ENCODE measurements at regions not wholly inside any gene's neighbourhood (a gene's known extent, or its start where the extent isn't known, plus 50 kb on each side); places are given as distances from the start of the nearest gene placed in this dataset.

- no peak overlapping the region for H3K27ac ChIP-seq
- no peak for TF ChIP-seq CTCF (IDR thresholded peaks at IDR 0.05)
- TF ChIP-seq ZFX (IDR thresholded peaks at IDR 0.05; ENCODE audit: borderline replicate concordance) = no peak
Measured at GRCh38 chr20:23189854-23190253, 103.7 kb upstream of the CD93 start.

- TF ChIP-seq ZFX (IDR thresholded peaks at IDR 0.05; ENCODE audit: borderline replicate concordance) (no peak), CTCF (IDR thresholded peaks at IDR 0.05) (no peak)
Measured at GRCh38 chr20:23189341-23189740, 103.2 kb upstream of the CD93 start.

GRCh38 chr20:23188377-23189169 is 102.4 kb upstream of the CD93 start:
- TF ChIP-seq ZFX (IDR thresholded peaks at IDR 0.05; ENCODE audit: borderline replicate concordance) = no peak
- TF ChIP-seq CTCF (IDR thresholded peaks at IDR 0.05) = no peak
- H3K27ac ChIP-seq = no peak overlapping the region

More at GRCh38 chr20:23189341-23189740, 103.2 kb upstream of the CD93 start:
- H3K27ac ChIP-seq = no peak overlapping the region

GRCh38 chr20:23187751-23188150 is 101.6 kb upstream of the CD93 start:
- no peak for TF ChIP-seq ZFX (IDR thresholded peaks at IDR 0.05; ENCODE audit: borderline replicate concordance)
- no peak for TF ChIP-seq CTCF (IDR thresholded peaks at IDR 0.05)
- H3K27ac ChIP-seq = no peak overlapping the region

GRCh38 chr20:23186808-23187207 is 100.7 kb upstream of the CD93 start:
- no peak overlapping the region for H3K27ac ChIP-seq
- TF ChIP-seq ZFX (IDR thresholded peaks at IDR 0.05; ENCODE audit: borderline replicate concordance) = no peak
- no peak for TF ChIP-seq CTCF (IDR thresholded peaks at IDR 0.05)

GRCh38 chr20:23180451-23180921 is 94.4 kb upstream of the CD93 start:
- no peak overlapping the region for H3K27ac ChIP-seq
- TF ChIP-seq ZFX (IDR thresholded peaks at IDR 0.05; ENCODE audit: borderline replicate concordance) (no peak), CTCF (IDR thresholded peaks at IDR 0.05) (no peak)

- TF ChIP-seq CTCF (IDR thresholded peaks at IDR 0.05) (no peak), ZFX (IDR thresholded peaks at IDR 0.05; ENCODE audit: borderline replicate concordance) (no peak)
- no peak overlapping the region for H3K27ac ChIP-seq
Measured at GRCh38 chr20:23179766-23180403, 93.8 kb upstream of the CD93 start.

Measured in 22Rv1 (cell line).